ENCODE measurements at regions not wholly inside any gene's neighbourhood (a gene's known extent, or its start where the extent isn't known, plus 50 kb on each side); places are given as distances from the start of the nearest gene placed in this dataset.

GRCh38 chr12:124509300-124509675 lies 58.1 kb downstream of the NCOR2 start:
- H3K27me3 ChIP-seq (ENCODE audit: insufficient read depth, low read length, poor library complexity), result no peaks in the 10 kb centered on the region
- no peak overlapping the region for H3K18ac ChIP-seq (ENCODE audit: low read length)
- peaks cover 23% of the 10 kb centered on the region for H3K4me1 ChIP-seq (ENCODE audit: control insufficient read depth, low read depth, low read length)
- H3K9ac ChIP-seq (ENCODE audit: low read length), result peak overlapping the region; percentile 23
- no peak for DNase-seq
- no peak overlapping the region for H3K4me2 ChIP-seq (ENCODE audit: low read length)
- no peak overlapping the region for H2BK5ac ChIP-seq (ENCODE audit: low read length)
- H3K23ac ChIP-seq (ENCODE audit: low read length), result no peak overlapping the region
- H4K5ac ChIP-seq (ENCODE audit: low read length), result no peak overlapping the region
- no peak overlapping the region for H3K4ac ChIP-seq (ENCODE audit: low read depth, low read length)
- no peak overlapping the region for H2BK120ac ChIP-seq (ENCODE audit: low read depth, low read length)
- H3K27ac ChIP-seq (ENCODE audit: low read depth, low read length), result peak overlapping the region; percentile 4
- H3K56ac ChIP-seq (ENCODE audit: low read length), result peak overlapping the region; percentile 72
- peaks cover 76% of the 10 kb centered on the region for H3K79me2 ChIP-seq (ENCODE audit: control insufficient read depth, insufficient read depth, low read length)
- WGBS (ENCODE audit: extremely low coverage, insufficient coverage, low lambda C conversion rate), result no CpG with 5 or more reads among the region's 1 CpG
- no peak overlapping the region for H3K4me3 ChIP-seq (ENCODE audit: low read length)
- peaks cover 46% of the 10 kb centered on the region for H3K79me1 ChIP-seq (ENCODE audit: low read length)
- H2BK15ac ChIP-seq (replicated peaks; ENCODE audit: low read depth), result no peak overlapping the region
- H4K8ac ChIP-seq (ENCODE audit: low read depth, low read length), result no peak overlapping the region
- H3K36me3 ChIP-seq (ENCODE audit: control insufficient read depth, insufficient read depth, low read length), result no peaks in the 10 kb centered on the region
- H2AK5ac ChIP-seq (ENCODE audit: low read length), result no peak overlapping the region

- Histone ChIP-seq H3K4ac (ENCODE audit: low read depth, low read length) (no peak overlapping the region), H4K8ac (ENCODE audit: low read depth, low read length) (no peak overlapping the region), H3K23ac (ENCODE audit: low read length) (no peak overlapping the region), H2BK120ac (ENCODE audit: low read depth, low read length) (no peak overlapping the region), H3K4me3 (ENCODE audit: low read length) (no peak overlapping the region), H3K27me3 (ENCODE audit: insufficient read depth, low read length, poor library complexity) (no peaks in the 10 kb centered on the region), H3K18ac (ENCODE audit: low read length) (no peak overlapping the region), H3K36me3 (ENCODE audit: control insufficient read depth, insufficient read depth, low read length) (no peaks in the 10 kb centered on the region), H3K27ac (ENCODE audit: low read depth, low read length) (no peak overlapping the region), H2BK5ac (ENCODE audit: low read length) (no peak overlapping the region), H3K4me2 (ENCODE audit: low read length) (no peak overlapping the region), H4K5ac (ENCODE audit: low read length) (no peak overlapping the region), H2BK15ac (replicated peaks; ENCODE audit: low read depth) (no peak overlapping the region), H3K9ac (ENCODE audit: low read length) (no peak overlapping the region), H3K56ac (ENCODE audit: low read length) (peak overlapping the region; percentile 51), H3K79me2 (ENCODE audit: control insufficient read depth, insufficient read depth, low read length) (peaks cover 80% of the 10 kb centered on the region), H3K4me1 (ENCODE audit: control insufficient read depth, low read depth, low read length) (peaks cover 22% of the 10 kb centered on the region), H2AK5ac (ENCODE audit: low read length) (no peak overlapping the region), H3K79me1 (ENCODE audit: low read length) (peaks cover 44% of the 10 kb centered on the region)
- WGBS (ENCODE audit: extremely low coverage, insufficient coverage, low lambda C conversion rate), result no CpG with 5 or more reads among the region's 21 CpGs
- DNase-seq, result no peak
These were observed 58.9 kb downstream of the NCOR2 start for GRCh38 chr12:124508381-124509079.

GRCh38 chr12:124507188-124508109 lies 60.0 kb downstream of the NCOR2 start:
- no peak overlapping the region for H3K27ac ChIP-seq (ENCODE audit: low read depth, low read length)

GRCh38 chr12:124506832-124507153 lies 60.6 kb downstream of the NCOR2 start:
- H3K36me3 ChIP-seq (ENCODE audit: control insufficient read depth, insufficient read depth, low read length), result no peaks in the 10 kb centered on the region
- no peaks in the 10 kb centered on the region for H3K27me3 ChIP-seq (ENCODE audit: insufficient read depth, low read length, poor library complexity)
- H2AK5ac ChIP-seq (ENCODE audit: low read length), result no peak overlapping the region
- H2BK120ac ChIP-seq (ENCODE audit: low read depth, low read length), result no peak overlapping the region
- DNase-seq, result no peak
- H3K56ac ChIP-seq (ENCODE audit: low read length), result peak overlapping the region; percentile 75
- H3K23ac ChIP-seq (ENCODE audit: low read length), result no peak overlapping the region
- peaks cover 84% of the 10 kb centered on the region for H3K79me2 ChIP-seq (ENCODE audit: control insufficient read depth, insufficient read depth, low read length)
- H2BK15ac ChIP-seq (replicated peaks; ENCODE audit: low read depth), result no peak overlapping the region
- no peak overlapping the region for H4K5ac ChIP-seq (ENCODE audit: low read length)
- H3K18ac ChIP-seq (ENCODE audit: low read length), result peak overlapping the region; percentile 20
- H3K4ac ChIP-seq (ENCODE audit: low read depth, low read length), result no peak overlapping the region
- H3K4me1 ChIP-seq (ENCODE audit: control insufficient read depth, low read depth, low read length), result peaks cover 13% of the 10 kb centered on the region
- no peak overlapping the region for H3K27ac ChIP-seq (ENCODE audit: low read depth, low read length)
- no peak overlapping the region for H3K4me2 ChIP-seq (ENCODE audit: low read length)
- H3K9ac ChIP-seq (ENCODE audit: low read length), result peak overlapping the region; percentile 12
- no CpG with 5 or more reads among the region's 8 CpGs for WGBS (ENCODE audit: extremely low coverage, insufficient coverage, low lambda C conversion rate)
- peak overlapping the region; percentile 27 for H2BK5ac ChIP-seq (ENCODE audit: low read length)
- no peak overlapping the region for H4K8ac ChIP-seq (ENCODE audit: low read depth, low read length)
- H3K4me3 ChIP-seq (ENCODE audit: low read length), result no peak overlapping the region
- peaks cover 52% of the 10 kb centered on the region for H3K79me1 ChIP-seq (ENCODE audit: low read length)

More at GRCh38 chr12:124507188-124508109, 60.0 kb downstream of the NCOR2 start:
- Histone ChIP-seq H2AK5ac (ENCODE audit: low read length) (no peak overlapping the region), H2BK15ac (replicated peaks; ENCODE audit: low read depth) (no peak overlapping the region), H3K56ac (ENCODE audit: low read length) (peak overlapping the region; percentile 75), H3K79me2 (ENCODE audit: control insufficient read depth, insufficient read depth, low read length) (peaks cover 84% of the 10 kb centered on the region), H3K36me3 (ENCODE audit: control insufficient read depth, insufficient read depth, low read length) (no peaks in the 10 kb centered on the region), H3K9ac (ENCODE audit: low read length) (no peak overlapping the region), H3K4ac (ENCODE audit: low read depth, low read length) (no peak overlapping the region), H3K18ac (ENCODE audit: low read length) (no peak overlapping the region), H3K79me1 (ENCODE audit: low read length) (peaks cover 50% of the 10 kb centered on the region), H3K27me3 (ENCODE audit: insufficient read depth, low read length, poor library complexity) (no peaks in the 10 kb centered on the region), H3K23ac (ENCODE audit: low read length) (no peak overlapping the region), H4K8ac (ENCODE audit: low read depth, low read length) (no peak overlapping the region), H2BK120ac (ENCODE audit: low read depth, low read length) (no peak overlapping the region), H4K5ac (ENCODE audit: low read length) (no peak overlapping the region), H3K4me1 (ENCODE audit: control insufficient read depth, low read depth, low read length) (peaks cover 14% of the 10 kb centered on the region), H3K4me3 (ENCODE audit: low read length) (no peak overlapping the region), H2BK5ac (ENCODE audit: low read length) (no peak overlapping the region), H3K4me2 (ENCODE audit: low read length) (no peak overlapping the region)
- DNase-seq, result no peak
- no CpG with 5 or more reads among the region's 26 CpGs for WGBS (ENCODE audit: extremely low coverage, insufficient coverage, low lambda C conversion rate)

GRCh38 chr12:124506145-124506831 lies 61.1 kb downstream of the NCOR2 start:
- Histone ChIP-seq H4K5ac (ENCODE audit: low read length) (no peak overlapping the region), H3K79me1 (ENCODE audit: low read length) (peaks cover 50% of the 10 kb centered on the region), H2AK5ac (ENCODE audit: low read length) (no peak overlapping the region), H3K27ac (ENCODE audit: low read depth, low read length) (no peak overlapping the region), H3K9ac (ENCODE audit: low read length) (peak overlapping the region; percentile 12), H2BK120ac (ENCODE audit: low read depth, low read length) (no peak overlapping the region), H2BK15ac (replicated peaks; ENCODE audit: low read depth) (no peak overlapping the region), H4K8ac (ENCODE audit: low read depth, low read length) (no peak overlapping the region), H3K36me3 (ENCODE audit: control insufficient read depth, insufficient read depth, low read length) (no peaks in the 10 kb centered on the region), H3K56ac (ENCODE audit: low read length) (peak overlapping the region; percentile 75), H3K27me3 (ENCODE audit: insufficient read depth, low read length, poor library complexity) (no peaks in the 10 kb centered on the region), H2BK5ac (ENCODE audit: low read length) (peak overlapping the region; percentile 27), H3K23ac (ENCODE audit: low read length) (no peak overlapping the region), H3K4me2 (ENCODE audit: low read length) (no peak overlapping the region), H3K18ac (ENCODE audit: low read length) (peak overlapping the region; percentile 20), H3K4me3 (ENCODE audit: low read length) (no peak overlapping the region), H3K79me2 (ENCODE audit: control insufficient read depth, insufficient read depth, low read length) (peaks cover 83% of the 10 kb centered on the region), H3K4ac (ENCODE audit: low read depth, low read length) (no peak overlapping the region), H3K4me1 (ENCODE audit: control insufficient read depth, low read depth, low read length) (peaks cover 13% of the 10 kb centered on the region)
- WGBS (ENCODE audit: extremely low coverage, insufficient coverage, low lambda C conversion rate), result no CpG with 5 or more reads among the region's 30 CpGs
- DNase-seq, result peak; percentile 41

Measured in mesendoderm (in vitro differentiated cells).